Fibroblast of skin of abdomen (primary cell): ENCODE measurements at regions not wholly inside any gene's neighbourhood (a gene's known extent, or its start where the extent isn't known, plus 50 kb on each side); places are given as distances from the start of the nearest gene placed in this dataset.
A peak's percentile ranks its signal among the peaks of the same experiment; 100 is the strongest.

Experiments
- DNase-seq: peaks from one replicate; pipeline ENCODE4 v3.0.0-alpha.2; 2013

DNA sequence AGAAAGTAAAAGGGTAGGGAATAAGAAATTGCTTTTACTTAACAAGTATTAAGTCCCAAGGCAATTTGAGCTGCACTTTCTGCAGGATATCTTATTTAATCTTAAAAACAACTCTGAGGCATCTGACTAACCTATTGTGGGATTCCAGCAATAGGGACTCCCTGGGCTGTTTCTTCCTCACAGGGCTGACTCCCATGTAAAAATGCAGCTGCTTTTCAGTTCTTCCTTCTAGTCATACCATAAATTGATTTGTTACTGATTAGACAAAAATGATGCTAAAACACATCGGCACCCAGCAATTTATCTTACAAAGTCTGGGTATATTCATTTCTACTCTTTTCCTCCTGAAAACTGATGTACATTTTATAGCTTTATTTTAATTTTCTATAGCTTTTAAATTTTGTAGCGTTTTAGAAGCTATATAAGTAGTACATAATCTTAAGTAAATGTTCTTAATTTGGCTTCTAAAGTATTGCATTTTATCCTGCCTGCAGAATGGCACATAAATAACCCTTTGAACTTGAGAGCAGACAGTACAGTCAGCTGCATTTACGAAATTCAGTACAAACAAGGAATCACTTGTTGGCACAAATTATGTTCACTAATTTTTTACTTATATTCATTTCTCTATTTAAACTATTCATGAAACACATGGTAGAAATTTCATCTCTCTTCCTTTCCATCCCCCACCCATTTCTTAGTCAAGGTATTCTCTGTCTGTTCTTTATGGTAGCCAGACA, 102.4 kb upstream of the FRY start:
- no peak for DNase-seq

DNA sequence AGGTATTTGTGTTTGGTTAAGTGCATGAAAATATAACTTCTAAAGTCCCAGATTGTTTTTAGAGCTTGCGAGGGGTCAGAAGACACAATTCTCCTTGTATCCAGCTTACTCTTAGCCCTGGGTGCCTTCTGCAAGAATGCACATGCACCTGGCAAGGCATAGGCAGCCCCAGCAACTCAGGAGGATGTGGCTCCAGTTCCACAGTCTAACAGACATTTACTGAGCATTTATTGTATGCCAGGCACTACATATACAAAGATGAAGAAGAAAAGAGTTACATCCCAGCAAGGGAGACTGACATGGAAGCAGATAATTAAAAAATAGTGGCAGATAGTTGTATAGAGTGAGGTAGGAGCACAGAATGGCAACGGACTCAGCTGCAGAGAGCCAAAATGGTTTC, 101.1 kb upstream of the FRY start:
- DNase-seq: no peak

DNA sequence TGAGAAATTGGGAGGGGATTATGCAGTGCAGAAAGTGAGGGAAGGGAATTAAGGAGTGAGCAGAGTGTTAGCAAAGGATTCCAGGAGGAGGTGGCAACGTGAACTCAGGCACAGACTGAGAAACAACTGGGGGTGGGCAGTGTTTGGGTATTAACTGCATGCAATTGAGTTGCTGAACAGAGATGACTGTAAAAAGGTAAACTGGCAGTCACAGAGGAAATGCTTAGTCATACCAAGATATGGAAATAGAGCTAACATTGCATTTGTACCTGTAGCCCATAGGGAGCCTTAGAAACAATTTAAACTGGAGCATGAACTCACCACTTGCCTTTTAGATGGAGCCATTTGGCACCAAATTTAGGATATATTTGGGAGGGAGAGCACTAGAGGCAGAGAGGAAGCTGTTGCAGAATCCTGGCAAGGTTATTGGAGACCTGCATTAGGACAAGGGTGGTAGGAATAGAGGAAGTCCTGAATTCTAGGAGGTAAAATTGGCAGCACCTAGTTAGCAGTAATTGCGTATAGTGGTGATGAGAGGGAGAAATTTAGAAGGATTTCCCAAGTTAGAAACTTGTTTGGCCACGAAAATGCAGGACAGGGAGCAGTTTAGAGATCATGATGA, 100.6 kb upstream of the FRY start:
- DNase-seq: no peak

DNA sequence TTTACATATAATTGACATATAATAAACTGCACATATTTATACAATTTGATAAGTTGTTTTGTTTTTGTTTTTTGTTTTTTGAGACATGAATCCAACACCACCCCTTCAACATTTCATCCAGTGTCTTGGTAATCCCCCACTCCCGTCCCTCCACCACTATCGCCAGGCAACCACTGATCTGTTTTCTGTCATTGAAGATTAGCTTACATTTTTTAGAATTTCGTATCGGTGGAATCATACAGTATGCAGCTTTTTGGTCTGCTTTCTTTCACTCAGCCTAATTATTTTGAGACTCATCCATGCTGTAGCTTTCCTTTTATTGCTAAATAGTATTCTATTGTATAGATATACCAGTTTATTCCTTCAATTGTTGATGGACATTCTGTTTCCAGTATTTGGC, 94.1 kb upstream of the FRY start:
- DNase-seq: no peak

DNA sequence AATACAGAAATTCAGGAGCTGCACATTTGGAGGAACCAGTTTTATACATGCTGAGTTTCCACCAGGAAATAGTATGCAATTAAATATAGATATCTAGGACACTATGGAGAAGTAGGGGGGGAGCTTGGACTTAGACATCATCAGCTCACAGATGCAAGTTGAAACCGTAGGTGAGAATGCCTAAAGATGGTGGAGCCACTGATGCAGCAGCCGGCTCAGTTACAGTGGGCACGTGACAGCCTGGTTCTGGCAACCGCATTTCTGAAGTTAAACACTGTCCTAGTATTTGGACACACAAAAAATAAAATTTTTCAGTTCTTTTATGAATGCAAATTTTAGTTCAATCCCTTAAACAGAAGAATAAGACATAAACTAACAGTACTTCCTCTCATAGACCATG, 91.5 kb upstream of the FRY start:
- no peak for DNase-seq

DNA sequence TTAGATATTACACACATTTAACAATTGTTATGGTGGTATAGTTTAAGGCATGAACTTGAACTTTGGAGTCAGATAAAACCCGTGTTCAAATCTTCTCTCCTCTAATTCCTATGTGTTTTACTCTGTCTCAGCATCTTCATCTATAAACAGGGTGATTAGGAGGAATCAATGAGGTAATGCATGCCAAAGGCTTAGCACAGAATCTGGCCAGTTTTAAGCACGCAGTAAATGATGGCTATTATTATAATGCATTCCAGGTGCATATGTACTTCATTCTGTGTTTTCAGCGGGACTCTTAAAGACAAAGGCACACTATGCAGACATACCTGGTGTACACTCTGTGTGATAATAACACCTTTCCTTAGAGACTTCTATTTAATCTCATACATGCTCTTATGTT, 88.0 kb upstream of the FRY start:
- peak; percentile 51 for DNase-seq

DNA sequence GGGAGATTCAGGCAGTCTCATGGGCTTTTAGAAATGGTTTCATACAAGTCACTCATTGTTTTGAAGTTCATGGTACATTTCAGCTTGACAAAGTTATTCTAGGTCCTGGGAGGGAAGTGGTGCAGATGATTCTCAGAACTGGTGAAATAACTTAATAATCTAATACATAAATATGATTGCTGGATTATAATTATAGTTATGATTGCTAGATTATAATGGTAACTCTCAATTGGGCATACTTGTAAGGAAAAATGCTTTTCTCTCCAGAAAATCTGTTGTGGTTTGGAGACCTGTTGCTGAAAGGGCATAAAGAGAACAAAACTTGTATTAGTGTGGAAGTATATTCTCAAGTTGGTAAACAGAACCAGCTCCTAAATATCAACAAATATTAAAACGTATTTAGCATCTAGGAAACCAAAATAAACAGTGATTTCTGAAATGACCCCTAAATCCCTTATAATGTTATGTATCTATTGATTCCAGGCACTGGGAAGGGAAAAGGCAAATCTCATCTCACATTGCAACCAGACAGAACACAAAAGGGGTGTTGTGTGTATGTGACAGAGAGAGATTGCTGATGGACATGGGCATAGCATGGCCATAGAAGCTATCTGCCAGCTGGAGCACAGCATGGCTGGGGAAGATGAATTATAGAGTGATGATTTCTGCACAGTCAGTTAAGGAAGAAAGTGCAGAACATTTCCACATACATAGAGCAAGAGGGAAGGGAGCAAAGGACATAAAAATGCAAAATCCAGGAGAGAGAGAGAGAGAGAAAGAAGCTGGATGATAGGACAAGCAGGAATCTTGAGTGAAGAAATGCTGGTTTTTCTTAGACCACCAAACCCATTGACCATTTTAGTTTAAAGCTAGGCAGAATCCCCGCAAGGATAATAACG, 87.1 kb upstream of the FRY start:
- no peak for DNase-seq

DNA sequence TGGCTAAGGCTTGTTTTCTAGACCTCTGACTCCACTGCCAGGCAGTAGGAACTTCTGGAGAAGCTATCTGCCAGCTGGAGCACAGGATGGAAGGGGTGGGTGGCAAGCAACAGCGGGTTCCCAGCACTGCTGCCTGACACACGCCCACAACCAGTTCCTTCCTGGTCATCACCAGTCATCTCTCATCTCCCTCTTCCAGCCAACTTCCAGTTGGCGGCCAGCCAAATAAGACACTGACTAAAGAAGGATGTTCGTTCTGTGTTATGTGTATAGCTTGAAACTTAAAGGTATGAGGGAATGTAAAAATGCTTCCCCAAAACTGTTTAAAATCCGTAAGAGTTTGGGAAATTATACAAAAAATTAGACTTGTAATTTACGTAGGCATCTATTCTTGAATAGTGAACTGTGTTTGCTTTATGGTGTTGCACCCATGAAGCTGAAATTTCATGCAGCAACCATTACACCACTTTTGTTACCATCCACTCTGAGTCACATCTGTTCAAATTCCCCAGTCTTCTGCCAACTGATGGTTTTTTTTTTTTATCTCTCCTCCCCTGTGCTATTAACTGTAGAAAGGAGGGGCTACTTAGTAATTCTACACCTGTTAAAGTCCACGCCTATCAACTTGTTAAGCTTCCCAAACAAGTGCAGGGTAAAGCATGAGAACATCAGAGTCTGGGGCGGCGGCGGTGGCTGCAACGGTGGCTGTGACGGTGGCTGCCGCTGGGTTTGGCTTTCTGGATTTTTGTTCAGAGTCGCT, 86.2 kb upstream of the FRY start:
- peak; percentile 58 for DNase-seq

DNA sequence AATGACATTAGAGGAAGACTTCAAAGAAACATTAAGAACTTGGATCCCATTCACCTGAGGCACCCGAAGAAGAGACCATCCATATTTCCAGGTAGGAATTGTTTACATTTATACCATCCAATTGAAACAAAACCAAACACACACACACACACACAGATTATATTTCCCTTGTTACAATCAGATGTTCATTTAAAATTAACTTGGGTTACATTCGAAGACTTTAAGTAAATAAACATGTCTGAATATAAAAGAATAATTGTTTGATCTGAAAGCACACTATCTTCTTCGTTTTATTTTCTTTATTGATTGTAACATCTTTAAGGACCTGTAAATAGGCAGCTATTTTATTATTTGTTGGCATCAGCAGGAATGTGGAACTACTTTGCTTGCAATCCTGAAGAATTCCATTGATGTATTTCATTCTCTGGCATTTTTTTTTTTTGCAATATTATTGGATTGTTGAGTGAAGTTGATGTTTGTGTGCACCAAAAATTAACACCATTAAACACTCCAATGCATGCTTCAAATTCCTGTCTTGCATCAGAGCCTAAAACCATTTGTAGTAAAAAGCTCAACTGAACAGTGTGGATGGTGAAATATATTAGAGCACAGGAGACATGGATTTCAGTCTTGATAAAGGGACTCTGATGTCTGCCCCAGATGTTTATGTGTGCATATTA, 85.3 kb upstream of the FRY start:
- DNase-seq: peak; percentile 71

DNA sequence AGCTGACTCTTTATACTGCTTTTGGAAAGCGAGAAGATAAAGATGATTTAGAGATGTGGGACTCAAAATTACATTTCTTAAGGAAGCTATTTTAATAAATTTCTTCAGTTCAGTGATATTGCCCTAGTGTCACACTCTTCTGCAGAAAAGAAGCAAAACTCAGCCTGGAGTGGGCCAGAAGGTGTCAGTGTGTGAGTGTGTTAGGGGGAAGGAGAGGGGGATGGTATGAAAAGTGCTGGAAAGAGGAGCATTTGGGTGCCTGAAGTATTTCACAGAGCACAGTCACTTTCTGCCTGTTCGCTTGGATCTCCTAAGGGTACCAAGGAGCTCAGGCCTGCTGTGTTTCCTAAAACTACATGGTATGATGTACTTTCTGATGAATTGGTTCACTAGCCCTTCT, 84.5 kb upstream of the FRY start:
- DNase-seq: no peak

DNA sequence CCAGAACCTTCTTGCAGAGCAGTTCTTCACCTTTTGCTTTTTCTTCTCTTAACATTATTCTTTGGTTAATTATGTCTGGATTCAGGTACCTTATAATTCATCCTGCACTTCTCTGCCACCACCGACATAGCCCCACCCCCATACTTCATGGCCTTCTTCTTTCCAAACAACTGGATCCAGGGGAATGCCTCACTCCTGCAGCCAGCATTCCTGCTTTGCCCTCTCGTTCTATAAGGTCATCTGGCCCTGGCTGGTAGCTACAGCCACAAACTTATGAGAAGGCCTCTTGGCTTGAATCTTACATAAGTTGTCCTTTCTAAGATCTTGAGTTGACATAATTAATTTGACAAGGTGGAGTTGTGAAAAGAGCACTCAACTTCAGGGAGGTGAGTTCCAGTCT, 84.1 kb upstream of the FRY start:
- no peak for DNase-seq

DNA sequence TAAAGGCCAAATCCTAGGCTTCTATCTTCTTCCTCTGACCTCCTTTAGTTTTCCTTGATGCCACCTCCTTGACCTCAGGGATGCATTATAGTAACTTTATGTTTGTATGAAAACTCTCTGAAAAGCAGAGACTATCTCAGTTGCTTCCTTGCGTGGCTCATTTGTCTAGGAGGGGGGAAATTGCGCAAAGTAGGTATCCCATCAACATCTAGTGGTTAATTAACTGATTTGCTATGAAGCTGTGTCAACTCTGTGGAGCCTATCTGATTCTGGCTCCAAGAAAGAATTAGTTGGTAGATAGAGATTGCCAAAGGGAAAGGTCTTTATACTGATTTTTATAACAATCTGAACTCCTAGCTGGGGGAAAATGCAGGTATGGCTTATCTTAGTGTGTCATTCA, 82.1 kb upstream of the FRY start:
- DNase-seq: no peak

DNA sequence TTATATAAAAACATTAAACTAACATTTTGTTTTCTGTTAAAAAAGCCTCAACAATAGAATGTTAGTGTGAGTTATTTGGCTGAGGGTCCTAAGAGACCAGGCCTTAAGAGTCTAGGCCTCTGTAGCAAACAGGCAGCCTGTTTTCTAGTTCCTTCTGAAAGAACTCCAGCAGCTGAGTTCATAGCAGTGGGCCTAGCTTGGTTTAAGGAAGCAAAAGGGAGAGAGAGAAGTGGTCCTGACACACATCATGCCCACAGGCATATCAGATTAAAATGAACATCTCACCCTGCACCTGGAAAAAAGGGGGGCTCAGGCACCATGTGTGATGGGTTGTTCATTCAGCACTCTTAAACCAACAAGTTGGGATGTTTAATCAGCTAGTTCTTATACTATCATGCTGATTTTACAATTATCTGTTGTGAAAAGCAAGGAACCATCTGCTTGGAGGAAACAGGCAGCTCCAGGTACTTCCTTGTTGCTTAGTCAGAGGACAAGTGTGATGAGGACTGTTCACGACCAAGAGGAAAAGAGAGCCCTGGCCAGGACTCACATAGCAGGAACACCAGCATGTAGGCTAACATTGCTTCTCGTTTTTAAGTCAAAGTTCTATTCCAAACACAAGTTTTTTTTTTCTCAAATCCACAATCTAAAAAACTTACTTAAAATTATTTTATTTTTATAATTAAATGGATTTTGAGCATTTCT, 81.3 kb upstream of the FRY start:
- no peak for DNase-seq

DNA sequence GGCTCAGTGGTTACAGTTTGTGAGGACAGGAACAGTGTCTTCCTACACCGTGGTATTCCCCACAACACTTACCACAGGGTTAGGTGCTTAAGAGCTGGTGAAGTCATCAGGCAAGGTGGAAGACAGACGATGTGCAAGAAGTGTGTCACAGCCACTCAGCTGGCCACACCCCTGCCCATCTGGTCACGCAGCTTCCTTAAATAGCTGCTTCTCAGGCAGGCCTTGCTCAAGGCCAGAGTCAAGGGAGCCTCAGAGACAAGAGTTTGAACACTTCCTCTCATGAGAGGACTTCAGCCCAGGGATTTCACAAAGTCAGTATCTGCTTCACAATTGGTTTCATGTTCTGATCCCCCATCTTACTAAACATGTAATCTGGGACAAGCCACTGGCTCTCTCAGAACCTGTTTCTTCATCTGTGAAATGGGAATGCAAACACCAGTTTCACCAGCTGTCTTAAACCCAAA, 80.3 kb upstream of the FRY start:
- DNase-seq: no peak

DNA sequence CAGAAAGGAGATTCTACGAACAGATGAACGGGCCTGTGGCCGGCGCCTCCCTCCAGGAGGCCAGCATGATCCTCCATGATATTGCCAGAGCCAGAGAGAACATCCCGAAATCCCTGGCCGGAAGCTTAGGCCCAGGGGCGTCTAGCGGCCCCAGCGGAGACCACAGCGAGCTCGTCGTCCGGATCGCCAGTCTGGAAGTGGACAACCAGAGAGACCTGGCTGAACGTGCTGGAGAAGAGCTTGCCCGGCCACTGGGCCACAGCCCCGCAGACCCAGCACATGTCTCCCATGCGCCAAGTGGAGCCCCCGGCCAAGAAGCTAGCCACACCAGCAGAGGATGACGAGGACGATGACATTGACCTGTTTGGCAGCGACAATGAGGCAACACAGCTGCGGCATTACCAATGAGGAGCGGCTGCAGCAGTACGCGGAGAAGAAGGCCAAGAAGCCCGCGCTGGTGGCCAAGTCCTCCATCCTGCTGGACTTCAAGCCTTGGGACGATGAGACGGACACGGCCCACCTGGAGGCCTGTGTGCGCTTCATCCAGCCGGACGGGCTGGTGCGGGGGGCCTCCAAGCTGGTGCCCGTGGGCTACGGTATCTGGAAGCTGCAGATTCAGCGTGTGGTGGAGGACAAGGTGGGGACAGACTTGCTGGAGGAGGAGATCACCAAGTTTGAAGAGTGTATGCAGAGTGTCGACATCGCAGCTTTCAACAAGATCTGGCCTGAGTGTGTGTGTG, 78.8 kb upstream of the FRY start:
- DNase-seq: no peak

DNA sequence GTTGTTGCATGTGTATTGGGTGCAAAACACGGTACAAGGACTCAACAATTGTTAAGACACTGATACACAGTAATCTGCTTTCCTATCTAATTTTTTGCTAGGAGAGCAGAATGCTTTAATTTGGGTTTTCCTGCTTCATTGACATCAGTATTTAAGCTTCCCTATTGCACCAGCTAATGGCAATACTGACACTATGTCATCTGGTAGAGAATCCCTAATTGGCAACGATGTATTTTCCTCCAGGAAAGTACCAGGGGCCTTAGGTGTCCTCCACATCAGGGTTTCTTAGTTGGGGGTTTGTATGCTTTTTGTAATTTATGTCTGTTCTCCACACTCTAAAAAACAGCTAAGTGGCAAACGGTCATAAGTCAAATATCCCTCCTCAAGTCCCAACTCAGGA, 76.5 kb upstream of the FRY start:
- no peak for DNase-seq

DNA sequence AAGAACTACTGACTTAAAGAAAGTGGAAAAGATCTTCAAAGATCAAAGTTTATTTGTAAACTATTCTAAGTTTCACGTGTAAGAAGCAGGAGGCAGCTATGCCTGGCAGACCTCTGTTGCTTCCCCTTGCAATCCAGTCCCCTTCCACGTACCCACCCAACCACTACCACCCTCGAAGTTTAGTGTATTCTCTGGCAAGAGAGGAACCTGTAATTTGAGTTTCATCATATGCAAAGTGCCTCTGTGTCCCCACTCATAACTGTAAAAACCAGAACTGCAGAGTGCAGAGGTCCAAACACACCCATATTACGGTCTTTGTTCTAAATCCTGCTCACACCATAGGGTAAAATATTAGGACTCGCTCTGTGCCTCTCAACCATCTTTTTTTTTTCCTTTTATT, 75.8 kb upstream of the FRY start:
- no peak for DNase-seq

DNA sequence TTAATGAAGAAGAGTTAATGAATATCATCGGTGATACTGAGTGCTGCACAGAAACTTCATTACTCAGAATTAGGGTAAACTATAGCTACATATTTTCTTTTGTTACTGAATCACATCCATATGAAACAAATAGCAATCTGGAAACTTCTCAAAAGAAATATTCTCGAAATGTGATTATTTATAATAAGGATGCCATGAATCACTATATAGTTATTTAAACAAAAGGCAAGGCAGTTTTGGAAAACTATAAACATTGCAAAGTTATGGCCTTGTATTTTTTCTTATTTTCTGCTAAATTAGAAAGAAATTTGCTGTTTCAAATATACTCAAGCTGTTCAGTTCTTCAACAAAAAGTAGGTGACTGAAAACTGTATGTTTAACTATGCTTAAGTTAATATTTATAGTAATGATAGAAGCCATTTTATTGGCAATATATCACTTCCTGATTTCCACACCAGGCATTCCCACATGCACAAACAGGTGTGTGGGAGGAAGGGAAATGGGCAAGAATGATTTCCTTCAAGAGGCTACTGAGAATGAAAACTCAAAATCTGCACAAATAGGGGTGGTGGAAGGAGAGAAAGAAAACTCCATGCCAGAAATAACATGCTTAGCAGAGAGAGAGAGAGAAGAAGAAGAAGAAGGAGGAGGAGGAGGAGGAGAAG, 74.5 kb upstream of the FRY start:
- DNase-seq: peak; percentile 22

DNA sequence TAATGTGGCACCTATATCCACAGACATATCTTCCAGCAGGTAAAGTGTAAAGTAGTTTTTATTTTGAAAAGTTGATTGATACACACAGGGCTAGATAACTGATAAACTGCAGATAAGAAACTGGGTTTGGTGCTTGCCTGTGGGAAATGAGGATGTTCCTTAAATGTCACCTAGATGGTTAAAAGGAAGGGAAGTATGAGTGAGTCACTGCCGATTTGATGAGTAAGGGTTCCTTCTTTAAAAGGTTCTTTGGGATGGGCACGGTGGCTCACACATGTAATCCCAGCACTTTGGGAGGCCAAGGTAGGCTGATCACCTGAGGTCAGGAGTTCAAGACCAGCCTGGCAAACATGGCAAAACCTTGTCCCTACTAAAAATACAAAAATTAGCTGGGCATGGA, 73.8 kb upstream of the FRY start:
- no peak for DNase-seq

DNA sequence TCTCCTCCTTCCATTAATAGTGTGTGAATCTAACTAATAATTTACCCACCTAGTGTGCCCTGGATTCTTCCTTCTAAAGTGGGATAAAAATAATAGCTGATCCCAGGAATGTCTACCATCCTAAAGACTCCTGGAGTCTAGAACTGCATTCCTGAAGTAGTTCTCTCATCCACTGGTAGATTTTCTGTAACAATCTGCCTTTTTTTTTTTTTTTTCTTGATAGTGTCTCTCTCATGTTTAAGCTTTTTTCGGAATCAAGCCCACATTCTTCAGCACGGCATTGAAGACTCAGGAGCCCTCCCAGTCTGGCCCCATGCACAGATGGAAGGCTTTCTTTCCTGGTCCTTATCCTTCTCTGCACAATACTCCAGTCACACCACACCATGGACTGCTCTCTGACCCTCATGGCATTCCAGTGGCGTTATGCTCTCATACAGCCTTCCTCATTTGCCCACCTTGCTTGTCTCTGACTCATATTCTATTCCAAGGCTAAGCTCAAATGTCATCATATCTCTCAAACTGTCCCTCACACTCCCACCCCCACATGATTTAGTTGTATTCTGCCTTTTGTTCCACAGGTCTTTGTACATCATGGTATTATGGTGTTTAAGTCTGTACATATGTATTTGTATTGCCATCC, 68.7 kb upstream of the FRY start:
- DNase-seq: peak; percentile 26
